C4-2B (cell line): ENCODE measurements at regions not wholly inside any gene's neighbourhood (a gene's known extent, or its start where the extent isn't known, plus 50 kb on each side); places are given as distances from the start of the nearest gene placed in this dataset.

Experiments
- ZFX ChIP-seq: fragments of 450-650 bp; IDR thresholded peaks from 2 replicates; pipeline ENCODE4 v1.6.1; 2017
- TF ChIP-seq, protein P1 (sequence below): fragments of 450-650 bp; conservative IDR thresholded peaks from 2 replicates; pipeline ENCODE4 v1.5.1; 2017; ENCODE audit warnings: mild to moderate bottlenecking

DNA sequence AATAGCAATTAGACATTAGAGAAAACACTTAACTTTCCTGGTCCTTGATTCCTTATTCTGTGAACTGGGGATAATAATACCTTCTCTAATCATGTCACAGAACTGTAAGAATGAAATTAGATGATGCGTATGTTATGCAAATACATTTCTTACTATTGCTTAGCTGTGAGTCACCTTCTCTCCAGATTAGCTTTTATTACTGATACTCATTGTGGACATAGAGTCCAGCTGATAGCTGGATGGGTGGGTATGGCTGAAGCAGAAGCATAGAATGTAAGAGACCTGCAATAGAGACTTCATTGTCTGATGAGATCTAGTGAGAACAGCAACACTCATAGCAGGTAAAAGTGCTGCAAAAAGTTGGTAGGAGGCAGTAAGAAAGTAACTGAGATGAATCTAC lies 437.2 kb upstream of the ZFP42 start:
- TF ChIP-seq, protein P1, sequence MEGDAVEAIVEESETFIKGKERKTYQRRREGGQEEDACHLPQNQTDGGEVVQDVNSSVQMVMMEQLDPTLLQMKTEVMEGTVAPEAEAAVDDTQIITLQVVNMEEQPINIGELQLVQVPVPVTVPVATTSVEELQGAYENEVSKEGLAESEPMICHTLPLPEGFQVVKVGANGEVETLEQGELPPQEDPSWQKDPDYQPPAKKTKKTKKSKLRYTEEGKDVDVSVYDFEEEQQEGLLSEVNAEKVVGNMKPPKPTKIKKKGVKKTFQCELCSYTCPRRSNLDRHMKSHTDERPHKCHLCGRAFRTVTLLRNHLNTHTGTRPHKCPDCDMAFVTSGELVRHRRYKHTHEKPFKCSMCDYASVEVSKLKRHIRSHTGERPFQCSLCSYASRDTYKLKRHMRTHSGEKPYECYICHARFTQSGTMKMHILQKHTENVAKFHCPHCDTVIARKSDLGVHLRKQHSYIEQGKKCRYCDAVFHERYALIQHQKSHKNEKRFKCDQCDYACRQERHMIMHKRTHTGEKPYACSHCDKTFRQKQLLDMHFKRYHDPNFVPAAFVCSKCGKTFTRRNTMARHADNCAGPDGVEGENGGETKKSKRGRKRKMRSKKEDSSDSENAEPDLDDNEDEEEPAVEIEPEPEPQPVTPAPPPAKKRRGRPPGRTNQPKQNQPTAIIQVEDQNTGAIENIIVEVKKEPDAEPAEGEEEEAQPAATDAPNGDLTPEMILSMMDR, result no peak
- no peak for TF ChIP-seq ZFX
